ENCODE measurements at regions not wholly inside any gene's neighbourhood (a gene's known extent, or its start where the extent isn't known, plus 50 kb on each side); places are given as distances from the start of the nearest gene placed in this dataset.

- H4K20me1 ChIP-seq (ENCODE audit: control insufficient read depth, insufficient read depth, low read depth, low read length) = no peaks in the 10 kb centered on the region
- no peak for TF ChIP-seq EZH2phosphoT487 (IDR thresholded peaks at IDR 0.05; ENCODE audit: borderline replicate concordance, low read length)
- TF ChIP-seq, protein P1, sequence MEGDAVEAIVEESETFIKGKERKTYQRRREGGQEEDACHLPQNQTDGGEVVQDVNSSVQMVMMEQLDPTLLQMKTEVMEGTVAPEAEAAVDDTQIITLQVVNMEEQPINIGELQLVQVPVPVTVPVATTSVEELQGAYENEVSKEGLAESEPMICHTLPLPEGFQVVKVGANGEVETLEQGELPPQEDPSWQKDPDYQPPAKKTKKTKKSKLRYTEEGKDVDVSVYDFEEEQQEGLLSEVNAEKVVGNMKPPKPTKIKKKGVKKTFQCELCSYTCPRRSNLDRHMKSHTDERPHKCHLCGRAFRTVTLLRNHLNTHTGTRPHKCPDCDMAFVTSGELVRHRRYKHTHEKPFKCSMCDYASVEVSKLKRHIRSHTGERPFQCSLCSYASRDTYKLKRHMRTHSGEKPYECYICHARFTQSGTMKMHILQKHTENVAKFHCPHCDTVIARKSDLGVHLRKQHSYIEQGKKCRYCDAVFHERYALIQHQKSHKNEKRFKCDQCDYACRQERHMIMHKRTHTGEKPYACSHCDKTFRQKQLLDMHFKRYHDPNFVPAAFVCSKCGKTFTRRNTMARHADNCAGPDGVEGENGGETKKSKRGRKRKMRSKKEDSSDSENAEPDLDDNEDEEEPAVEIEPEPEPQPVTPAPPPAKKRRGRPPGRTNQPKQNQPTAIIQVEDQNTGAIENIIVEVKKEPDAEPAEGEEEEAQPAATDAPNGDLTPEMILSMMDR (IDR thresholded peaks at IDR 0.05; ENCODE audit: low read depth, low read length, poor library complexity, severe bottlenecking) = no peak
- no peaks in the 10 kb centered on the region for H3K36me3 ChIP-seq (ENCODE audit: control insufficient read depth, low read length)
- H3K4me1 ChIP-seq (ENCODE audit: control insufficient read depth, low read length) = no peaks in the 10 kb centered on the region
- 0 out of 2 replicates have a peak, but pooled peaks cover 3% of the 10 kb centered on the region for H3K27me3 ChIP-seq (ENCODE audit: control insufficient read depth, low read length)
- H3K79me2 ChIP-seq (ENCODE audit: control insufficient read depth, low read length) = no peaks in the 10 kb centered on the region
- H3K4me2 ChIP-seq (ENCODE audit: low read length) = no peak overlapping the region
- H3K9me2 ChIP-seq (replicated peaks; ENCODE audit: control insufficient read depth, low read length) = no peaks in the 10 kb centered on the region
- H3K4me3 ChIP-seq (ENCODE audit: low read length) = no peak overlapping the region
- H3F3A ChIP-seq (ENCODE audit: control insufficient read depth, insufficient read depth) = no peaks in the 10 kb centered on the region
- no peaks in the 10 kb centered on the region for H3K9me3 ChIP-seq (ENCODE audit: control insufficient read depth, insufficient read depth, low read length)
- no peak overlapping the region for H3K27ac ChIP-seq (ENCODE audit: low read depth, low read length)
Observed at GRCh38 chr7:131653418-131654248, 97.2 kb upstream of the PODXL start.

GRCh38 chr7:131652934-131653333 lies 96.5 kb upstream of the PODXL start:
- Histone ChIP-seq H3K9me3 (ENCODE audit: control insufficient read depth, insufficient read depth, low read length) (no peaks in the 10 kb centered on the region), H3K4me2 (ENCODE audit: low read length) (no peak overlapping the region), H3K27ac (ENCODE audit: low read depth, low read length) (no peak overlapping the region), H4K20me1 (ENCODE audit: control insufficient read depth, insufficient read depth, low read depth, low read length) (no peaks in the 10 kb centered on the region), H3F3A (ENCODE audit: control insufficient read depth, insufficient read depth) (no peaks in the 10 kb centered on the region), H3K79me2 (ENCODE audit: control insufficient read depth, low read length) (no peaks in the 10 kb centered on the region), H3K4me1 (ENCODE audit: control insufficient read depth, low read length) (no peaks in the 10 kb centered on the region), H3K27me3 (ENCODE audit: control insufficient read depth, low read length) (0 out of 2 replicates have a peak, but pooled peaks cover 3% of the 10 kb centered on the region), H3K9me2 (replicated peaks; ENCODE audit: control insufficient read depth, low read length) (no peaks in the 10 kb centered on the region), H3K36me3 (ENCODE audit: control insufficient read depth, low read length) (no peaks in the 10 kb centered on the region), H3K4me3 (ENCODE audit: low read length) (no peak overlapping the region)
- TF ChIP-seq, protein P1 (IDR thresholded peaks at IDR 0.05; ENCODE audit: low read depth, low read length, poor library complexity, severe bottlenecking) = no peak
- no peak for TF ChIP-seq EZH2phosphoT487 (IDR thresholded peaks at IDR 0.05; ENCODE audit: borderline replicate concordance, low read length)

DNA sequence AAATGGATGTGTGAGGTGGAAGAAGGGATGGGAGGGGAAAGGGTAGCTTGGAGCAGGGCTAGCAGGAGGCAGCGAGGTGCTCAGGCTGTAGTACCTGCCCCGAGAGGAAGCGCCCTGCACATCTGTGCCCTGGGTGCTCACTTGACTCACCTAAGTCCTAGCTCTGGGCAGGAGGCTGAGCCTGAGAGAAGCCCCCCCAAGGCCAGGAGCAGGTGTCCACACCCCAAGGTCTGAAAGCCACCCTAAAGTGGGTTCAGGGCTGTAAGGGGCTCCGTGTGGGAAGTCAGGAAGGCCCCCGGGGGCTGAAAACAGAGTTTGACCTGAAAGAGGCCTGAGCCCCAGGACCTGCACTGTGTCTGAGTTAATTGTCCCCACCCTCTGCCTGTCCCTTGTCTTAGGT lies 95.8 kb upstream of the PODXL start:
- H3K27ac ChIP-seq (ENCODE audit: low read depth, low read length) = no peak overlapping the region
- no peaks in the 10 kb centered on the region for H3K9me3 ChIP-seq (ENCODE audit: control insufficient read depth, insufficient read depth, low read length)
- H3F3A ChIP-seq (ENCODE audit: control insufficient read depth, insufficient read depth) = no peaks in the 10 kb centered on the region
- H4K20me1 ChIP-seq (ENCODE audit: control insufficient read depth, insufficient read depth, low read depth, low read length) = no peaks in the 10 kb centered on the region
- no peak overlapping the region for H3K4me2 ChIP-seq (ENCODE audit: low read length)
- no peak overlapping the region for H3K4me3 ChIP-seq (ENCODE audit: low read length)
- no peaks in the 10 kb centered on the region for H3K9me2 ChIP-seq (replicated peaks; ENCODE audit: control insufficient read depth, low read length)
- H3K4me1 ChIP-seq (ENCODE audit: control insufficient read depth, low read length) = no peaks in the 10 kb centered on the region
- TF ChIP-seq, protein P1 (IDR thresholded peaks at IDR 0.05; ENCODE audit: low read depth, low read length, poor library complexity, severe bottlenecking) = no peak
- TF ChIP-seq EZH2phosphoT487 (IDR thresholded peaks at IDR 0.05; ENCODE audit: borderline replicate concordance, low read length) = no peak
- 0 out of 2 replicates have a peak, but pooled peaks cover 3% of the 10 kb centered on the region for H3K27me3 ChIP-seq (ENCODE audit: control insufficient read depth, low read length)
- H3K79me2 ChIP-seq (ENCODE audit: control insufficient read depth, low read length) = no peaks in the 10 kb centered on the region
- no peaks in the 10 kb centered on the region for H3K36me3 ChIP-seq (ENCODE audit: control insufficient read depth, low read length)
